ENCODE measurements at regions not wholly inside any gene's neighbourhood (a gene's known extent, or its start where the extent isn't known, plus 50 kb on each side); places are given as distances from the start of the nearest gene placed in this dataset.

DNA sequence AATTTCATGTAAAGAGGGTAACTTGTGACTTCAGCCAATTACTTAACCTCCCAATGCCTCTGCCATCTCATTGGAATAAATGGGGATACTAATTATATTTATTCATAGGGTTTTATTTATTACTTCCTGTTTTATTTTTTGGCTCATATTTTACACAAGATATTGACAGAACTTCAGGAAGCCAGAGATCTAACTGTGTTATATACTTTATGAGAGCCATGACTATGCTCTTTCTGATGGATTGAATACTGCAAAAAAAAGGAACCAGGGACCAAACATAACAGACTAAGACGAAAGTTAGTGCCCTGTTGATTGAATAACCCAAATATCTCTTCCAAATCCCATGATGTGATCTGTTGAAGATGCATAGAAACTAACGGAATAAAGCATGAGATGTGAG, 243.3 kb upstream of the STARD13 start (continued):
- TF ChIP-seq, protein P1, sequence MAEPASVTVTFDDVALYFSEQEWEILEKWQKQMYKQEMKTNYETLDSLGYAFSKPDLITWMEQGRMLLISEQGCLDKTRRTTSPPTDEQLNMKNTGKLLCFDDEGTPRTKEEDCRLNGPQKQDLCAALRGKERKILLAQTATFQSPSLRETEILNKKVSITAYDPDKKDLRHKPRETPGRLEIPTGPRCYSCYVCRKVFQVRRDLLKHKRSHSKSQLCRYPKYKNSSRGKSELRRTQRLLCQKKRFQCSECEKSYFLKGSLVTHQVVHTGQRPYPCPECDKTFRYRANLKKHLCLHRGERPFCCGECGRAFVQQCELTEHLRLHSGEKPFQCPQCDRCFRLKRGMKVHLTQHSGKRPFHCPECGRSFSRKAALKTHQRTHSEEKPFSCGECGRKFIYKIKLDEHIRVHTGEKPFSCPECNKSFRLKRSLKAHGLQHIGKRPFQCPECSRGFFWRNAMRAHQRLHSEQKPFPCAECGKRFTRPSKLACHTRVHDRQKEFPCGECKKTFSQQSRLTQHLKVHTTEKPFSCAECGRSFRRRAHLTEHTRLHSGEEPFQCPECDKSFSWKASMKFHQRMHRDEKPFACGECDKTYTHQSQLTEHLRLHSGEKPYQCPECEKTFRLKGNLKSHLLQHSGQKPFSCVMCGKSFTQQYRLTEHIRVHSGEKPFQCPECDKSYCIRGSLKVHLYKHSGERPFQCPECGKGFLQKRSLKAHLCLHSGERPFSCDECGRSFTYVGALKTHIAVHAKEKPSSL (CRISPR knock-in tag; conservative IDR thresholded peaks at IDR 0.05), result no peak
- TF ChIP-seq GABPB1 (CRISPR knock-in tag; IDR thresholded peaks at IDR 0.05) (no peak), PREB (CRISPR knock-in tag; IDR thresholded peaks at IDR 0.05; ENCODE audit: borderline replicate concordance) (no peak), HMGA2 (CRISPR knock-in tag; IDR thresholded peaks at IDR 0.05) (no peak), NFATC4 (CRISPR knock-in tag; IDR thresholded peaks at IDR 0.05) (no peak)

GRCh38 chr13:33531484-33531883, 245.9 kb upstream of the STARD13 start:
- ATAC-seq, result no peak
- ChIA-PET POLR2A (no interaction called here), CTCF (no interaction called here)
- H3K36me3 Mint-ChIP-seq, result peaks cover 3% of the 10 kb centered on the region; the same call in 1 of the 2 replicates
- H3K9me3 Mint-ChIP-seq, result peaks cover 16% of the 10 kb centered on the region
- H3K27ac Mint-ChIP-seq, result no peak overlapping the region
- H3K27me3 Mint-ChIP-seq (ENCODE audit: low read depth), result no peaks in the 10 kb centered on the region
- H3K4me1 Mint-ChIP-seq, result peaks cover 7% of the 10 kb centered on the region; the same call in 1 of the 2 replicates
- no peak for DNase-seq (ENCODE audit: low spot score)
- H3K4me3 Mint-ChIP-seq, result no peak overlapping the region
- TF ChIP-seq, protein P2, sequence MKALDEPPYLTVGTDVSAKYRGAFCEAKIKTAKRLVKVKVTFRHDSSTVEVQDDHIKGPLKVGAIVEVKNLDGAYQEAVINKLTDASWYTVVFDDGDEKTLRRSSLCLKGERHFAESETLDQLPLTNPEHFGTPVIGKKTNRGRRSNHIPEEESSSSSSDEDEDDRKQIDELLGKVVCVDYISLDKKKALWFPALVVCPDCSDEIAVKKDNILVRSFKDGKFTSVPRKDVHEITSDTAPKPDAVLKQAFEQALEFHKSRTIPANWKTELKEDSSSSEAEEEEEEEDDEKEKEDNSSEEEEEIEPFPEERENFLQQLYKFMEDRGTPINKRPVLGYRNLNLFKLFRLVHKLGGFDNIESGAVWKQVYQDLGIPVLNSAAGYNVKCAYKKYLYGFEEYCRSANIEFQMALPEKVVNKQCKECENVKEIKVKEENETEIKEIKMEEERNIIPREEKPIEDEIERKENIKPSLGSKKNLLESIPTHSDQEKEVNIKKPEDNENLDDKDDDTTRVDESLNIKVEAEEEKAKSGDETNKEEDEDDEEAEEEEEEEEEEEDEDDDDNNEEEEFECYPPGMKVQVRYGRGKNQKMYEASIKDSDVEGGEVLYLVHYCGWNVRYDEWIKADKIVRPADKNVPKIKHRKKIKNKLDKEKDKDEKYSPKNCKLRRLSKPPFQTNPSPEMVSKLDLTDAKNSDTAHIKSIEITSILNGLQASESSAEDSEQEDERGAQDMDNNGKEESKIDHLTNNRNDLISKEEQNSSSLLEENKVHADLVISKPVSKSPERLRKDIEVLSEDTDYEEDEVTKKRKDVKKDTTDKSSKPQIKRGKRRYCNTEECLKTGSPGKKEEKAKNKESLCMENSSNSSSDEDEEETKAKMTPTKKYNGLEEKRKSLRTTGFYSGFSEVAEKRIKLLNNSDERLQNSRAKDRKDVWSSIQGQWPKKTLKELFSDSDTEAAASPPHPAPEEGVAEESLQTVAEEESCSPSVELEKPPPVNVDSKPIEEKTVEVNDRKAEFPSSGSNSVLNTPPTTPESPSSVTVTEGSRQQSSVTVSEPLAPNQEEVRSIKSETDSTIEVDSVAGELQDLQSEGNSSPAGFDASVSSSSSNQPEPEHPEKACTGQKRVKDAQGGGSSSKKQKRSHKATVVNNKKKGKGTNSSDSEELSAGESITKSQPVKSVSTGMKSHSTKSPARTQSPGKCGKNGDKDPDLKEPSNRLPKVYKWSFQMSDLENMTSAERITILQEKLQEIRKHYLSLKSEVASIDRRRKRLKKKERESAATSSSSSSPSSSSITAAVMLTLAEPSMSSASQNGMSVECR (CRISPR knock-in tag; IDR thresholded peaks at IDR 0.05; ENCODE audit: borderline replicate concordance), result no peak
- TF ChIP-seq MYBL2 (CRISPR knock-in tag; IDR thresholded peaks at IDR 0.05) (no peak), ZNF396 (CRISPR knock-in tag; IDR thresholded peaks at IDR 0.05; ENCODE audit: borderline replicate concordance) (no peak), PRRX2 (CRISPR knock-in tag; IDR thresholded peaks at IDR 0.05) (no peak), GRHL2 (CRISPR knock-in tag; IDR thresholded peaks at IDR 0.05; ENCODE audit: insufficient replicate concordance, severe bottlenecking) (no peak), ZNF219 (CRISPR knock-in tag; IDR thresholded peaks at IDR 0.05; ENCODE audit: borderline replicate concordance) (no peak)
- TF ChIP-seq, protein P3, sequence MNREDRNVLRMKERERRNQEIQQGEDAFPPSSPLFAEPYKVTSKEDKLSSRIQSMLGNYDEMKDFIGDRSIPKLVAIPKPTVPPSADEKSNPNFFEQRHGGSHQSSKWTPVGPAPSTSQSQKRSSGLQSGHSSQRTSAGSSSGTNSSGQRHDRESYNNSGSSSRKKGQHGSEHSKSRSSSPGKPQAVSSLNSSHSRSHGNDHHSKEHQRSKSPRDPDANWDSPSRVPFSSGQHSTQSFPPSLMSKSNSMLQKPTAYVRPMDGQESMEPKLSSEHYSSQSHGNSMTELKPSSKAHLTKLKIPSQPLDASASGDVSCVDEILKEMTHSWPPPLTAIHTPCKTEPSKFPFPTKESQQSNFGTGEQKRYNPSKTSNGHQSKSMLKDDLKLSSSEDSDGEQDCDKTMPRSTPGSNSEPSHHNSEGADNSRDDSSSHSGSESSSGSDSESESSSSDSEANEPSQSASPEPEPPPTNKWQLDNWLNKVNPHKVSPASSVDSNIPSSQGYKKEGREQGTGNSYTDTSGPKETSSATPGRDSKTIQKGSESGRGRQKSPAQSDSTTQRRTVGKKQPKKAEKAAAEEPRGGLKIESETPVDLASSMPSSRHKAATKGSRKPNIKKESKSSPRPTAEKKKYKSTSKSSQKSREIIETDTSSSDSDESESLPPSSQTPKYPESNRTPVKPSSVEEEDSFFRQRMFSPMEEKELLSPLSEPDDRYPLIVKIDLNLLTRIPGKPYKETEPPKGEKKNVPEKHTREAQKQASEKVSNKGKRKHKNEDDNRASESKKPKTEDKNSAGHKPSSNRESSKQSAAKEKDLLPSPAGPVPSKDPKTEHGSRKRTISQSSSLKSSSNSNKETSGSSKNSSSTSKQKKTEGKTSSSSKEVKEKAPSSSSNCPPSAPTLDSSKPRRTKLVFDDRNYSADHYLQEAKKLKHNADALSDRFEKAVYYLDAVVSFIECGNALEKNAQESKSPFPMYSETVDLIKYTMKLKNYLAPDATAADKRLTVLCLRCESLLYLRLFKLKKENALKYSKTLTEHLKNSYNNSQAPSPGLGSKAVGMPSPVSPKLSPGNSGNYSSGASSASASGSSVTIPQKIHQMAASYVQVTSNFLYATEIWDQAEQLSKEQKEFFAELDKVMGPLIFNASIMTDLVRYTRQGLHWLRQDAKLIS (CRISPR knock-in tag; IDR thresholded peaks at IDR 0.05; ENCODE audit: borderline replicate concordance), result no peak

- H3K36me3 Mint-ChIP-seq, result peaks cover 3% of the 10 kb centered on the region; the same call in 1 of the 2 replicates
- no peaks in the 10 kb centered on the region for H3K27me3 Mint-ChIP-seq (ENCODE audit: low read depth)
- POLR2A ChIA-PET, result no interaction called here
- no peak for ATAC-seq
- H3K4me1 Mint-ChIP-seq, result peaks cover 11% of the 10 kb centered on the region
- peaks cover 14% of the 10 kb centered on the region for H3K9me3 Mint-ChIP-seq
- CTCF ChIA-PET, result no interaction called here
- DNase-seq (ENCODE audit: low spot score), result no peak
- H3K27ac Mint-ChIP-seq, result no peak overlapping the region
- no peak overlapping the region for H3K4me3 Mint-ChIP-seq
- TF ChIP-seq ZNF671 (CRISPR knock-in tag; IDR thresholded peaks at IDR 0.05), result no peak
- no peak for TF ChIP-seq E2F4 (CRISPR knock-in tag; IDR thresholded peaks at IDR 0.05; ENCODE audit: borderline replicate concordance, low read depth)
- TF ChIP-seq, protein P4, sequence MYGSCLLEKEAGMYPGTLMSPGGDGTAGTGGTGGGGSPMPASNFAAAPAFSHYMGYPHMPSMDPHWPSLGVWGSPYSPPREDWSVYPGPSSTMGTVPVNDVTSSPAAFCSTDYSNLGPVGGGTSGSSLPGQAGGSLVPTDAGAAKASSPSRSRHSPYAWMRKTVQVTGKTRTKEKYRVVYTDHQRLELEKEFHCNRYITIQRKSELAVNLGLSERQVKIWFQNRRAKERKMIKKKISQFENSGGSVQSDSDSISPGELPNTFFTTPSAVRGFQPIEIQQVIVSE (CRISPR knock-in tag; IDR thresholded peaks at IDR 0.05; ENCODE audit: borderline replicate concordance), result no peak
- TF ChIP-seq ELF4 (CRISPR knock-in tag; IDR thresholded peaks at IDR 0.05; ENCODE audit: low read depth), result no peak
- TF ChIP-seq FOXK1 (CRISPR knock-in tag; IDR thresholded peaks at IDR 0.05), result no peak
- TF ChIP-seq JUN (CRISPR knock-in tag; IDR thresholded peaks at IDR 0.05), result no peak
- no peak for TF ChIP-seq ETV6 (CRISPR knock-in tag; IDR thresholded peaks at IDR 0.05)
- TF ChIP-seq PREB (CRISPR knock-in tag; IDR thresholded peaks at IDR 0.05; ENCODE audit: borderline replicate concordance), result no peak
- TF ChIP-seq GABPB1 (CRISPR knock-in tag; IDR thresholded peaks at IDR 0.05), result no peak
Observed at GRCh38 chr13:33535061-33535460, 249.5 kb upstream of the STARD13 start.
